Bone marrow (tissue), 2 donors: ENCODE measurements at regions not wholly inside any gene's neighbourhood (a gene's known extent, or its start where the extent isn't known, plus 50 kb on each side); places are given as distances from the start of the nearest gene placed in this dataset.
"Not testable (repeated sequence)": the region's sequence is repeated elsewhere in the genome, so short reads cannot be mapped to it uniquely, and the experiment has no call there.

Experiments used
- DNase-seq, 2 donors: peaks; one replicate each; lab custom pipeline; 2025; lab: John Stamatoyannopoulos, UW

- no peak for DNase-seq
These were observed 172.8 kb upstream of the SPRED2 start for GRCh38 chr2:65605058-65605742.

- DNase-seq, result no peak
These were observed 171.8 kb upstream of the SPRED2 start for GRCh38 chr2:65604246-65604645.

- no peak for DNase-seq
These were observed 170.3 kb upstream of the SPRED2 start for GRCh38 chr2:65602603-65603235.

GRCh38 chr2:65600871-65601270, 168.5 kb upstream of the SPRED2 start:
- DNase-seq, result not testable (repeated sequence)

- not testable (repeated sequence) for DNase-seq
These were observed 168.0 kb upstream of the SPRED2 start for GRCh38 chr2:65600351-65600750.

GRCh38 chr2:65599693-65600092, 167.3 kb upstream of the SPRED2 start:
- DNase-seq, result no peak

GRCh38 chr2:65598996-65599395, 166.6 kb upstream of the SPRED2 start:
- no peak for DNase-seq

GRCh38 chr2:65598264-65598663, 165.9 kb upstream of the SPRED2 start:
- DNase-seq, result no peak

- DNase-seq, result no peak
These were observed 163.2 kb upstream of the SPRED2 start for GRCh38 chr2:65595630-65596029.

- DNase-seq, result no peak
These were observed 161.8 kb upstream of the SPRED2 start for GRCh38 chr2:65594150-65594549.

GRCh38 chr2:65589667-65590066, 157.3 kb upstream of the SPRED2 start:
- no peak for DNase-seq

- DNase-seq, result no peak
These were observed 155.4 kb upstream of the SPRED2 start for GRCh38 chr2:65587779-65588178.

GRCh38 chr2:65586516-65586915, 154.1 kb upstream of the SPRED2 start:
- DNase-seq, result no peak

- no peak for DNase-seq
These were observed 150.7 kb upstream of the SPRED2 start for GRCh38 chr2:65583061-65583460.

GRCh38 chr2:65582364-65582763, 150.0 kb upstream of the SPRED2 start:
- no peak for DNase-seq

- DNase-seq, result no peak
These were observed 148.4 kb upstream of the SPRED2 start for GRCh38 chr2:65580824-65581223.

- DNase-seq, result no peak
These were observed 147.3 kb upstream of the SPRED2 start for GRCh38 chr2:65579506-65580235.

- no peak for DNase-seq
These were observed 145.3 kb upstream of the SPRED2 start for GRCh38 chr2:65577654-65578053.

- DNase-seq, result no peak
These were observed 144.6 kb upstream of the SPRED2 start for GRCh38 chr2:65576861-65577601.

GRCh38 chr2:65576278-65576677, 143.9 kb upstream of the SPRED2 start:
- no peak for DNase-seq

- DNase-seq, result no peak
These were observed 142.6 kb upstream of the SPRED2 start for GRCh38 chr2:65574993-65575392.

- not testable (repeated sequence) for DNase-seq
These were observed 136.4 kb upstream of the SPRED2 start for GRCh38 chr2:65568656-65569440.
